ENCODE measurements at regions not wholly inside any gene's neighbourhood (a gene's known extent, or its start where the extent isn't known, plus 50 kb on each side); places are given as distances from the start of the nearest gene placed in this dataset.

GRCh38 chr4:127394516-127394915, 238.2 kb upstream of the INTU start:
- Histone ChIP-seq H3K79me2 (ENCODE audit: insufficient read depth, low read length) (no peaks in the 10 kb centered on the region), H3K4me2 (ENCODE audit: low read depth, low read length) (no peak overlapping the region), H3K9ac (ENCODE audit: insufficient read depth, low read depth, low read length) (no peak overlapping the region), H4K20me1 (ENCODE audit: insufficient read depth, low read length) (no peaks in the 10 kb centered on the region), H3K27me3 (ENCODE audit: control insufficient read depth in 1 of 2, insufficient read depth in 2 of 2, low read length in 2 of 2) (no peaks in the 10 kb centered on the region), H3K27ac (ENCODE audit: extremely low read length, insufficient read depth, low read length) (no peak overlapping the region), H3K4me1 (ENCODE audit: insufficient read depth, low read length) (no peaks in the 10 kb centered on the region), H3K9me3 (ENCODE audit: low read length) (no peaks in the 10 kb centered on the region), H3K36me3 (replicated peaks in 1 of 2; ENCODE audit: control insufficient read depth in 1 of 2, insufficient read depth in 2 of 2, low read length in 2 of 2) (no peaks in the 10 kb centered on the region), H3K4me3 (replicated peaks in 1 of 3; ENCODE audit: insufficient read depth in 1 of 3, low read depth in 2 of 3, low read length in 3 of 3) (no peak overlapping the region), H2AFZ (ENCODE audit: low read length) (no peak overlapping the region)
- intact Hi-C loops (cut with micrococcal nuclease; ENCODE audit: unreplicated experiment) (no loop called here), in situ Hi-C loops (cut with HindIII; ENCODE audit: extremely low pct_ligation_motif_present, low pct_unique_long_range_greater_than_20kb) (no loop called here)
- ChIA-PET POLR2A (no interaction called here), CTCF (ENCODE audit: low intra/inter-chr PET ratio, low total read pairs) (no interaction called here)
- DNase-seq (ENCODE audit: low spot score) (no peak), ATAC-seq (no peak), FAIRE-seq (no peak)
- 0% methylated on average over 2 of the region's 2 CpGs for WGBS (ENCODE audit: low lambda C conversion rate)
- TF ChIP-seq KLF13 (CRISPR knock-in tag; IDR thresholded peaks at IDR 0.05) (no peak), NFYB (CRISPR knock-in tag; IDR thresholded peaks at IDR 0.05) (no peak), SIX4 (CRISPR knock-in tag; IDR thresholded peaks at IDR 0.05) (no peak), ZNF333 (CRISPR knock-in tag; IDR thresholded peaks at IDR 0.05; ENCODE audit: borderline replicate concordance) (no peak), ZNF318 (CRISPR knock-in tag; IDR thresholded peaks at IDR 0.05) (no peak), CBX5 (CRISPR knock-in tag; IDR thresholded peaks at IDR 0.05; ENCODE audit: borderline replicate concordance) (no peak), GPN1 (CRISPR knock-in tag; IDR thresholded peaks at IDR 0.05; ENCODE audit: borderline replicate concordance) (no peak), ZFAT (CRISPR knock-in tag; conservative IDR thresholded peaks at IDR 0.05) (no peak)
- TF ChIP-seq, protein P1, sequence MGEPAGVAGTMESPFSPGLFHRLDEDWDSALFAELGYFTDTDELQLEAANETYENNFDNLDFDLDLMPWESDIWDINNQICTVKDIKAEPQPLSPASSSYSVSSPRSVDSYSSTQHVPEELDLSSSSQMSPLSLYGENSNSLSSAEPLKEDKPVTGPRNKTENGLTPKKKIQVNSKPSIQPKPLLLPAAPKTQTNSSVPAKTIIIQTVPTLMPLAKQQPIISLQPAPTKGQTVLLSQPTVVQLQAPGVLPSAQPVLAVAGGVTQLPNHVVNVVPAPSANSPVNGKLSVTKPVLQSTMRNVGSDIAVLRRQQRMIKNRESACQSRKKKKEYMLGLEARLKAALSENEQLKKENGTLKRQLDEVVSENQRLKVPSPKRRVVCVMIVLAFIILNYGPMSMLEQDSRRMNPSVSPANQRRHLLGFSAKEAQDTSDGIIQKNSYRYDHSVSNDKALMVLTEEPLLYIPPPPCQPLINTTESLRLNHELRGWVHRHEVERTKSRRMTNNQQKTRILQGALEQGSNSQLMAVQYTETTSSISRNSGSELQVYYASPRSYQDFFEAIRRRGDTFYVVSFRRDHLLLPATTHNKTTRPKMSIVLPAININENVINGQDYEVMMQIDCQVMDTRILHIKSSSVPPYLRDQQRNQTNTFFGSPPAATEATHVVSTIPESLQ (CRISPR knock-in tag; conservative IDR thresholded peaks at IDR 0.05), result no peak
- BruUV-seq (replicated peaks), result no TSS peak
